ENCODE measurements at regions not wholly inside any gene's neighbourhood (a gene's known extent, or its start where the extent isn't known, plus 50 kb on each side); places are given as distances from the start of the nearest gene placed in this dataset.

DNA sequence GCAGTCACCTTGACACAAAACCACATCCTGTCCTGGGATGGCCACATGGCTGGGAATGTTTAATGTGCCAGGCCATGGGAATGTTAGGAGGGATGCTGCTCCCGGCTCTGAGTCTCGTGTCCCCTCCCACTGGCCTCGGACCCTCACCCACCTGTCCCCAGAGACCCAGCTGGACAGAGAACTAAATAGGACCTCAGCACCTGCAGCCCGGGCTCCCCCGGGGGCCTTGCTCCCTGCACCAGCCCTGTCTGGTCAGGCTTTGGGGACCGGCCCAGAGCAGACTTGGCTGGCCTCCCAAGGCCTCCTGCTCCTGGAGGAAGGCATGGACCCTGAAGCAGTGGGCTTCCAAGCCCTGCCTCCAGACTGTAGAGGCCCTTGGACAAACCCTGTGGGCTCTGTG lies 100.0 kb upstream of the IQSEC1 start:
- TF ChIP-seq, protein P1, sequence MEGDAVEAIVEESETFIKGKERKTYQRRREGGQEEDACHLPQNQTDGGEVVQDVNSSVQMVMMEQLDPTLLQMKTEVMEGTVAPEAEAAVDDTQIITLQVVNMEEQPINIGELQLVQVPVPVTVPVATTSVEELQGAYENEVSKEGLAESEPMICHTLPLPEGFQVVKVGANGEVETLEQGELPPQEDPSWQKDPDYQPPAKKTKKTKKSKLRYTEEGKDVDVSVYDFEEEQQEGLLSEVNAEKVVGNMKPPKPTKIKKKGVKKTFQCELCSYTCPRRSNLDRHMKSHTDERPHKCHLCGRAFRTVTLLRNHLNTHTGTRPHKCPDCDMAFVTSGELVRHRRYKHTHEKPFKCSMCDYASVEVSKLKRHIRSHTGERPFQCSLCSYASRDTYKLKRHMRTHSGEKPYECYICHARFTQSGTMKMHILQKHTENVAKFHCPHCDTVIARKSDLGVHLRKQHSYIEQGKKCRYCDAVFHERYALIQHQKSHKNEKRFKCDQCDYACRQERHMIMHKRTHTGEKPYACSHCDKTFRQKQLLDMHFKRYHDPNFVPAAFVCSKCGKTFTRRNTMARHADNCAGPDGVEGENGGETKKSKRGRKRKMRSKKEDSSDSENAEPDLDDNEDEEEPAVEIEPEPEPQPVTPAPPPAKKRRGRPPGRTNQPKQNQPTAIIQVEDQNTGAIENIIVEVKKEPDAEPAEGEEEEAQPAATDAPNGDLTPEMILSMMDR (IDR thresholded peaks at IDR 0.05), result no peak
- no peak for TF ChIP-seq POLR2A (IDR thresholded peaks at IDR 0.05)

Data from uterus (tissue), 2 donors.